GM23338 (cell line): ENCODE measurements at regions not wholly inside any gene's neighbourhood (a gene's known extent, or its start where the extent isn't known, plus 50 kb on each side); places are given as distances from the start of the nearest gene placed in this dataset.

Experiments used
- ATAC-seq: fragments of 200-7000 bp; cut with Tn5 transposase; 3 replicates; pipeline ENCODE4 v1.9.1; 2020
- DNase-seq: peaks from one replicate; pipeline ENCODE4 v3.0.0-alpha.2; 2015; ENCODE audit warnings: low spot score
- H2AFZ ChIP-seq: fragments of 200-600 bp; sonication (generic); 2 replicates; pipeline ENCODE4 v1.8.0; 2016; ENCODE audit warnings: antibody characterized with exemption, mild to moderate bottlenecking, moderate library complexity
- H3F3A ChIP-seq: fragments of 200-600 bp; sonication (generic); replicated peaks from 2 replicates; pipeline ENCODE4 v1.8.0; 2017; ENCODE audit warnings: antibody characterized with exemption, mixed run types, low read depth
- H3K27ac ChIP-seq: fragments of 200-600 bp; sonication (generic); 2 replicates; pipeline ENCODE4 v1.6.1; 2016; ENCODE audit warnings: low read depth
- H3K27me3 ChIP-seq: fragments of 200-600 bp; sonication (generic); 2 replicates; pipeline ENCODE4 v1.8.0; 2016; ENCODE audit warnings: mild to moderate bottlenecking, mixed run types, moderate library complexity; ENCODE audit not compliant: insufficient read depth
- H3K36me3 ChIP-seq: fragments of 200-600 bp; sonication (generic); 2 replicates; pipeline ENCODE4 v1.8.0; 2016; ENCODE audit warnings: mild to moderate bottlenecking; ENCODE audit not compliant: insufficient read depth
- H3K4me1 ChIP-seq: fragments of 200-600 bp; sonication (generic); 2 replicates; pipeline ENCODE4 v1.8.0; 2016; ENCODE audit warnings: mild to moderate bottlenecking, moderate library complexity; ENCODE audit not compliant: insufficient read depth
- H3K4me2 ChIP-seq: fragments of 200-600 bp; sonication (generic); 2 replicates; pipeline ENCODE4 v1.7.1; 2017; ENCODE audit warnings: mixed run types
- H3K4me3 ChIP-seq: fragments of 200-600 bp; sonication (generic); 2 replicates; pipeline ENCODE4 v1.6.1; 2016; ENCODE audit warnings: mixed run types
- H3K79me2 ChIP-seq: fragments of 200-600 bp; sonication (generic); replicated peaks from 2 replicates; pipeline ENCODE4 v1.8.0; 2017; ENCODE audit warnings: mild to moderate bottlenecking; ENCODE audit not compliant: insufficient read depth
- H3K9me2 ChIP-seq: fragments of 200-600 bp; sonication (generic); 2 replicates; pipeline ENCODE4 v1.8.0; 2017; ENCODE audit not compliant: insufficient read depth
- H4K20me1 ChIP-seq: fragments of 200-600 bp; sonication (generic); replicated peaks from 2 replicates; pipeline ENCODE4 v1.8.0; 2017; ENCODE audit warnings: mild to moderate bottlenecking; ENCODE audit not compliant: insufficient read depth
- H3K27ac Mint-ChIP-seq: 2 replicates; pipeline ENCODE4 v1.8.0; 2020; ENCODE audit warnings: inconsistent platforms, mild to moderate bottlenecking, moderate library complexity, mixed read lengths
- H3K27me3 Mint-ChIP-seq: 3 replicates; pipeline ENCODE4 v1.8.0; 2022; ENCODE audit warnings: low read depth, mild to moderate bottlenecking, moderate library complexity, mixed read lengths, inconsistent platforms; ENCODE audit not compliant: insufficient read depth, poor library complexity
- H3K36me3 Mint-ChIP-seq: 3 replicates; pipeline ENCODE4 v1.8.0; 2021; ENCODE audit warnings: low read depth, mild to moderate bottlenecking, inconsistent platforms, moderate library complexity, mixed read lengths
- H3K4me1 Mint-ChIP-seq: 3 replicates; pipeline ENCODE4 v1.8.0; 2020; ENCODE audit warnings: mild to moderate bottlenecking, inconsistent platforms, mixed read lengths
- H3K4me3 Mint-ChIP-seq: 3 replicates; pipeline ENCODE4 v1.8.0; 2021; ENCODE audit warnings: moderate library complexity, mild to moderate bottlenecking, inconsistent platforms, mixed read lengths
- H3K9me3 Mint-ChIP-seq: 3 replicates; pipeline ENCODE4 v1.8.0; 2020; ENCODE audit warnings: moderate library complexity, mild to moderate bottlenecking, inconsistent platforms, mixed read lengths
- CREB1 ChIP-seq: fragments of 250-450 bp; sonication (Bioruptor Pico); IDR thresholded peaks from 2 replicates; pipeline ENCODE4 v1.5.0; 2020; ENCODE audit warnings: low read depth, mild to moderate bottlenecking, moderate library complexity
- EZH2 ChIP-seq: fragments of 200-600 bp; sonication (generic); IDR thresholded peaks from one replicate; pipeline ENCODE4 v1.8.0; 2017; ENCODE audit warnings: antibody characterized with exemption, mild to moderate bottlenecking, low read depth; ENCODE audit not compliant: unreplicated experiment
- EZH2phosphoT487 ChIP-seq: fragments of 200-600 bp; sonication (generic); IDR thresholded peaks from one replicate; pipeline ENCODE4 v1.8.1; 2018; ENCODE audit warnings: antibody characterized with exemption; ENCODE audit not compliant: unreplicated experiment
- JUNB ChIP-seq: IDR thresholded peaks from one replicate; pipeline ENCODE4 v1.6.1; 2016; ENCODE audit warnings: antibody characterized with exemption; ENCODE audit not compliant: unreplicated experiment
- NANOG ChIP-seq: IDR thresholded peaks from 2 replicates; pipeline ENCODE4 v1.6.1; 2016; ENCODE audit warnings: antibody characterized with exemption, borderline replicate concordance
- POLR2AphosphoS5 ChIP-seq: IDR thresholded peaks from 2 replicates; pipeline ENCODE4 v1.6.1; 2016; ENCODE audit warnings: antibody characterized with exemption, low read depth
- STAT1 ChIP-seq: IDR thresholded peaks from one replicate; pipeline ENCODE4 v1.6.1; 2016; ENCODE audit warnings: antibody characterized with exemption; ENCODE audit not compliant: unreplicated experiment
- ZNF114 ChIP-seq: fragments of 250-450 bp; sonication (Bioruptor Pico); IDR thresholded peaks from 2 replicates; pipeline ENCODE4 v1.5.0; 2020; ENCODE audit warnings: mild to moderate bottlenecking, moderate library complexity
- ZNF331 ChIP-seq: fragments of 250-450 bp; sonication (Bioruptor Pico); IDR thresholded peaks from 2 replicates; pipeline ENCODE4 v1.5.0; 2020; ENCODE audit warnings: low read depth, mild to moderate bottlenecking, moderate library complexity
- TF ChIP-seq, protein P1 (sequence below): IDR thresholded peaks from 2 replicates; pipeline ENCODE4 v1.6.1; 2016; ENCODE audit warnings: antibody characterized with exemption
- TF ChIP-seq, protein P2 (sequence below): fragments of 250-450 bp; sonication (Bioruptor Pico); IDR thresholded peaks from 2 replicates; pipeline ENCODE4 v1.5.0; 2020; ENCODE audit warnings: mild to moderate bottlenecking, moderate library complexity
- TF ChIP-seq, protein P3 (sequence below), 2 experiments: fragments of 200-600 bp in 1 of 2; sonication (generic) in 1 of 2; conservative IDR thresholded peaks; 2 replicates each; pipeline versions ENCODE4 v1.5.1 to v1.6.1; 2016 to 2017; ENCODE audit warnings: antibody characterized with exemption in 2 of 2, low read depth in 2 of 2, mild to moderate bottlenecking in 2 of 2, moderate library complexity in 1 of 2
- TF ChIP-seq, protein P4 (sequence below): IDR thresholded peaks from one replicate; pipeline ENCODE4 v1.6.1; 2018; ENCODE audit warnings: antibody characterized with exemption; ENCODE audit not compliant: unreplicated experiment

DNA sequence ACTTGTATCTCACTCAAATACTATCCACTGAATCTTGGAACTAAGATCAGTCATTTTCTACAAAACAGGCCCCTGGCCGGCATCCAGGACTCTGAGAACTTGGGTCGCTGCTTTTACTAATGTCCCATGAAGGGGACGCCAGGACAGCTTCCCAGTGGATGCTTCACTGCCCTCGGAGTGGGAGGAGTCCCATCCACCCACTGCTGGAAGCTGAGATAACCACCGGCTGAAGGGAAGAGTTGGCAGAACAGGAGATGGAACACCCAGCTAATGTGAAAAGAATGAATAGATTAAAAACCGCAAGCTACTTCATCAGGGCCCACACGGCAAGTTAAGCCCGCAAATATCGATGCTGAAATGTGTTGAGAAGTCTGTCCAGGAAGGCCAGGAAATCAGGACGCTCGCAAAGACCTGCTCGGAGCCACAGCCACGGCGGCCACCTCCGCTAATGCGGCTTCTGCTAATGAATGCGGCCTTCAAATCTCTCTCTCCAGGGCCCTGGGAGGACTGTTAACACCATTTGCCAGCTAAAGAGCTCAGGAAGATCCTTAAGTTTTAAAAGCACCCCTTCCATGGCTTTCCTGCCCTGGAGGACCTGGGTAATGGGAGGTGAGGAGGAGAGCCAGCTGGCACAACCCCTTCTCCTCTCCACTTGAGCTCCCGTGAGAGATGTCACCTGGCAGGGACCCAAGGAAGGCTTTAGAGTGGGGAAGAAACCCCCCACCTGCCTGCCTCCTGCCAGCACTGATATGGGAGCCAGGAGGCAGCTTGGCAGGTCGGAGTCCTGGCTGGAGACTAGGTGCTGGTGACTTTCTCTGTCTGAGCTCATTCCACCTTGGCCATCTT, 226.6 kb upstream of the RPL38 start:
- Histone ChIP-seq H4K20me1 (no peaks in the 10 kb centered on the region), H2AFZ (no peak overlapping the region), H3K27me3 (no peaks in the 10 kb centered on the region), H3F3A (no peaks in the 10 kb centered on the region), H3K9me2 (0 out of 2 replicates have a peak, but pooled peaks cover 4% of the 10 kb centered on the region), H3K27ac (no peak overlapping the region), H3K4me1 (no peaks in the 10 kb centered on the region; the same call in 1 of the 2 replicates), H3K4me2 (no peak overlapping the region), H3K4me3 (no peak overlapping the region), H3K36me3 (no peaks in the 10 kb centered on the region), H3K79me2 (no peaks in the 10 kb centered on the region)
- Mint-ChIP-seq H3K36me3 (no peaks in the 10 kb centered on the region), H3K27ac (no peak overlapping the region), H3K4me3 (no peak overlapping the region), H3K4me1 (peaks cover 18% of the 10 kb centered on the region), H3K9me3 (no peaks in the 10 kb centered on the region; the same call in 2 of the 3 replicates), H3K27me3 (peaks cover 9% of the 10 kb centered on the region)
- TF ChIP-seq, protein P1, sequence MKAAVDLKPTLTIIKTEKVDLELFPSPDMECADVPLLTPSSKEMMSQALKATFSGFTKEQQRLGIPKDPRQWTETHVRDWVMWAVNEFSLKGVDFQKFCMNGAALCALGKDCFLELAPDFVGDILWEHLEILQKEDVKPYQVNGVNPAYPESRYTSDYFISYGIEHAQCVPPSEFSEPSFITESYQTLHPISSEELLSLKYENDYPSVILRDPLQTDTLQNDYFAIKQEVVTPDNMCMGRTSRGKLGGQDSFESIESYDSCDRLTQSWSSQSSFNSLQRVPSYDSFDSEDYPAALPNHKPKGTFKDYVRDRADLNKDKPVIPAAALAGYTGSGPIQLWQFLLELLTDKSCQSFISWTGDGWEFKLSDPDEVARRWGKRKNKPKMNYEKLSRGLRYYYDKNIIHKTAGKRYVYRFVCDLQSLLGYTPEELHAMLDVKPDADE = no peak
- TF ChIP-seq EZH2 (no peak), CREB1 (CRISPR knock-in tag) (no peak), EZH2phosphoT487 (no peak), POLR2AphosphoS5 (no peak), JUNB (no peak), STAT1 (no peak), ZNF331 (no peak), ZNF114 (CRISPR knock-in tag) (no peak), NANOG (no peak)
- TF ChIP-seq, protein P2, sequence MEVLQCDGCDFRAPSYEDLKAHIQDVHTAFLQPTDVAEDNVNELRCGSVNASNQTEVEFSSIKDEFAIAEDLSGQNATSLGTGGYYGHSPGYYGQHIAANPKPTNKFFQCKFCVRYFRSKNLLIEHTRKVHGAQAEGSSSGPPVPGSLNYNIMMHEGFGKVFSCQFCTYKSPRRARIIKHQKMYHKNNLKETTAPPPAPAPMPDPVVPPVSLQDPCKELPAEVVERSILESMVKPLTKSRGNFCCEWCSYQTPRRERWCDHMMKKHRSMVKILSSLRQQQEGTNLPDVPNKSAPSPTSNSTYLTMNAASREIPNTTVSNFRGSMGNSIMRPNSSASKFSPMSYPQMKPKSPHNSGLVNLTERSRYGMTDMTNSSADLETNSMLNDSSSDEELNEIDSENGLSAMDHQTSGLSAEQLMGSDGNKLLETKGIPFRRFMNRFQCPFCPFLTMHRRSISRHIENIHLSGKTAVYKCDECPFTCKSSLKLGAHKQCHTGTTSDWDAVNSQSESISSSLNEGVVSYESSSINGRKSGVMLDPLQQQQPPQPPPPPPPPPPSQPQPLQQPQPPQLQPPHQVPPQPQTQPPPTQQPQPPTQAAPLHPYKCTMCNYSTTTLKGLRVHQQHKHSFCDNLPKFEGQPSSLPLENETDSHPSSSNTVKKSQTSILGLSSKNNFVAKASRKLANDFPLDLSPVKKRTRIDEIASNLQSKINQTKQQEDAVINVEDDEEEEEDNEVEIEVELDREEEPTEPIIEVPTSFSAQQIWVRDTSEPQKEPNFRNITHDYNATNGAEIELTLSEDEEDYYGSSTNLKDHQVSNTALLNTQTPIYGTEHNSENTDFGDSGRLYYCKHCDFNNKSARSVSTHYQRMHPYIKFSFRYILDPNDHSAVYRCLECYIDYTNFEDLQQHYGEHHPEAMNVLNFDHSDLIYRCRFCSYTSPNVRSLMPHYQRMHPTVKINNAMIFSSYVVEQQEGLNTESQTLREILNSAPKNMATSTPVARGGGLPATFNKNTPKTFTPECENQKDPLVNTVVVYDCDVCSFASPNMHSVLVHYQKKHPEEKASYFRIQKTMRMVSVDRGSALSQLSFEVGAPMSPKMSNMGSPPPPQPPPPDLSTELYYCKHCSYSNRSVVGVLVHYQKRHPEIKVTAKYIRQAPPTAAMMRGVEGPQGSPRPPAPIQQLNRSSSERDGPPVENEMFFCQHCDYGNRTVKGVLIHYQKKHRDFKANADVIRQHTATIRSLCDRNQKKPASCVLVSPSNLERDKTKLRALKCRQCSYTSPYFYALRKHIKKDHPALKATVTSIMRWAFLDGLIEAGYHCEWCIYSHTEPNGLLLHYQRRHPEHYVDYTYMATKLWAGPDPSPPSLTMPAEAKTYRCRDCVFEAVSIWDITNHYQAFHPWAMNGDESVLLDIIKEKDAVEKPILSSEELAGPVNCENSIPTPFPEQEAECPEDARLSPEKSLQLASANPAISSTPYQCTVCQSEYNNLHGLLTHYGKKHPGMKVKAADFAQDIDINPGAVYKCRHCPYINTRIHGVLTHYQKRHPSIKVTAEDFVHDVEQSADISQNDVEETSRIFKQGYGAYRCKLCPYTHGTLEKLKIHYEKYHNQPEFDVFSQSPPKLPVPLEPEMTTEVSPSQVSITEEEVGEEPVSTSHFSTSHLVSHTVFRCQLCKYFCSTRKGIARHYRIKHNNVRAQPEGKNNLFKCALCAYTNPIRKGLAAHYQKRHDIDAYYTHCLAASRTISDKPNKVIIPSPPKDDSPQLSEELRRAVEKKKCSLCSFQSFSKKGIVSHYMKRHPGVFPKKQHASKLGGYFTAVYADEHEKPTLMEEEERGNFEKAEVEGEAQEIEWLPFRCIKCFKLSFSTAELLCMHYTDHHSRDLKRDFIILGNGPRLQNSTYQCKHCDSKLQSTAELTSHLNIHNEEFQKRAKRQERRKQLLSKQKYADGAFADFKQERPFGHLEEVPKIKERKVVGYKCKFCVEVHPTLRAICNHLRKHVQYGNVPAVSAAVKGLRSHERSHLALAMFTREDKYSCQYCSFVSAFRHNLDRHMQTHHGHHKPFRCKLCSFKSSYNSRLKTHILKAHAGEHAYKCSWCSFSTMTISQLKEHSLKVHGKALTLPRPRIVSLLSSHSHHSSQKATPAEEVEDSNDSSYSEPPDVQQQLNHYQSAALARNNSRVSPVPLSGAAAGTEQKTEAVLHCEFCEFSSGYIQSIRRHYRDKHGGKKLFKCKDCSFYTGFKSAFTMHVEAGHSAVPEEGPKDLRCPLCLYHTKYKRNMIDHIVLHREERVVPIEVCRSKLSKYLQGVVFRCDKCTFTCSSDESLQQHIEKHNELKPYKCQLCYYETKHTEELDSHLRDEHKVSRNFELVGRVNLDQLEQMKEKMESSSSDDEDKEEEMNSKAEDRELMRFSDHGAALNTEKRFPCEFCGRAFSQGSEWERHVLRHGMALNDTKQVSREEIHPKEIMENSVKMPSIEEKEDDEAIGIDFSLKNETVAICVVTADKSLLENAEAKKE (CRISPR knock-in tag) = no peak
- TF ChIP-seq, protein P3, sequence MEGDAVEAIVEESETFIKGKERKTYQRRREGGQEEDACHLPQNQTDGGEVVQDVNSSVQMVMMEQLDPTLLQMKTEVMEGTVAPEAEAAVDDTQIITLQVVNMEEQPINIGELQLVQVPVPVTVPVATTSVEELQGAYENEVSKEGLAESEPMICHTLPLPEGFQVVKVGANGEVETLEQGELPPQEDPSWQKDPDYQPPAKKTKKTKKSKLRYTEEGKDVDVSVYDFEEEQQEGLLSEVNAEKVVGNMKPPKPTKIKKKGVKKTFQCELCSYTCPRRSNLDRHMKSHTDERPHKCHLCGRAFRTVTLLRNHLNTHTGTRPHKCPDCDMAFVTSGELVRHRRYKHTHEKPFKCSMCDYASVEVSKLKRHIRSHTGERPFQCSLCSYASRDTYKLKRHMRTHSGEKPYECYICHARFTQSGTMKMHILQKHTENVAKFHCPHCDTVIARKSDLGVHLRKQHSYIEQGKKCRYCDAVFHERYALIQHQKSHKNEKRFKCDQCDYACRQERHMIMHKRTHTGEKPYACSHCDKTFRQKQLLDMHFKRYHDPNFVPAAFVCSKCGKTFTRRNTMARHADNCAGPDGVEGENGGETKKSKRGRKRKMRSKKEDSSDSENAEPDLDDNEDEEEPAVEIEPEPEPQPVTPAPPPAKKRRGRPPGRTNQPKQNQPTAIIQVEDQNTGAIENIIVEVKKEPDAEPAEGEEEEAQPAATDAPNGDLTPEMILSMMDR (conservative IDR thresholded peaks at IDR 0.05; ENCODE audit: low read depth in 2 of 2) = no peak
- TF ChIP-seq, protein P4, sequence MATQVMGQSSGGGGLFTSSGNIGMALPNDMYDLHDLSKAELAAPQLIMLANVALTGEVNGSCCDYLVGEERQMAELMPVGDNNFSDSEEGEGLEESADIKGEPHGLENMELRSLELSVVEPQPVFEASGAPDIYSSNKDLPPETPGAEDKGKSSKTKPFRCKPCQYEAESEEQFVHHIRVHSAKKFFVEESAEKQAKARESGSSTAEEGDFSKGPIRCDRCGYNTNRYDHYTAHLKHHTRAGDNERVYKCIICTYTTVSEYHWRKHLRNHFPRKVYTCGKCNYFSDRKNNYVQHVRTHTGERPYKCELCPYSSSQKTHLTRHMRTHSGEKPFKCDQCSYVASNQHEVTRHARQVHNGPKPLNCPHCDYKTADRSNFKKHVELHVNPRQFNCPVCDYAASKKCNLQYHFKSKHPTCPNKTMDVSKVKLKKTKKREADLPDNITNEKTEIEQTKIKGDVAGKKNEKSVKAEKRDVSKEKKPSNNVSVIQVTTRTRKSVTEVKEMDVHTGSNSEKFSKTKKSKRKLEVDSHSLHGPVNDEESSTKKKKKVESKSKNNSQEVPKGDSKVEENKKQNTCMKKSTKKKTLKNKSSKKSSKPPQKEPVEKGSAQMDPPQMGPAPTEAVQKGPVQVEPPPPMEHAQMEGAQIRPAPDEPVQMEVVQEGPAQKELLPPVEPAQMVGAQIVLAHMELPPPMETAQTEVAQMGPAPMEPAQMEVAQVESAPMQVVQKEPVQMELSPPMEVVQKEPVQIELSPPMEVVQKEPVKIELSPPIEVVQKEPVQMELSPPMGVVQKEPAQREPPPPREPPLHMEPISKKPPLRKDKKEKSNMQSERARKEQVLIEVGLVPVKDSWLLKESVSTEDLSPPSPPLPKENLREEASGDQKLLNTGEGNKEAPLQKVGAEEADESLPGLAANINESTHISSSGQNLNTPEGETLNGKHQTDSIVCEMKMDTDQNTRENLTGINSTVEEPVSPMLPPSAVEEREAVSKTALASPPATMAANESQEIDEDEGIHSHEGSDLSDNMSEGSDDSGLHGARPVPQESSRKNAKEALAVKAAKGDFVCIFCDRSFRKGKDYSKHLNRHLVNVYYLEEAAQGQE = no peak
- DNase-seq (no peak), ATAC-seq (no peak)
